CD4-positive, alpha-beta memory T cell (primary cell): ENCODE measurements at regions not wholly inside any gene's neighbourhood (a gene's known extent, or its start where the extent isn't known, plus 50 kb on each side); places are given as distances from the start of the nearest gene placed in this dataset.

Experiments used
- CTCF ChIA-PET: fragments of 350-600 bp; sonication (Branson Sonifier 250); formaldehyde crosslinking; loops from one replicate; lab custom pipeline; 2021; ENCODE audit warnings: inconsistent platforms; ENCODE audit not compliant: partially characterized antibody; lab: Charles Lee
- POLR2A ChIA-PET: fragments of 350-600 bp; sonication (Branson Sonifier 250); formaldehyde crosslinking; loops from one replicate; lab custom pipeline; 2021; ENCODE audit not compliant: partially characterized antibody; lab: Charles Lee
- DNase-seq, 5 donors: peaks; one replicate each; pipeline versions ENCODE4 v3.0.0 to v3.0.0-alpha.2; 2020 to 2022; ENCODE audit warnings: mixed read lengths in 1 of 5
- H3K27ac ChIP-seq: one replicate; pipeline ENCODE4 v1.7.0; 2013; ENCODE audit warnings: low read depth, low read length
- H3K27me3 ChIP-seq: 2 replicates; pipeline ENCODE4 v1.7.0; 2013; ENCODE audit warnings: mild to moderate bottlenecking, low read length, moderate library complexity; ENCODE audit not compliant: insufficient read depth
- H3K36me3 ChIP-seq: 2 replicates; pipeline ENCODE4 v1.7.0; 2013; ENCODE audit warnings: mild to moderate bottlenecking, low read length, moderate library complexity; ENCODE audit not compliant: insufficient read depth
- H3K4me1 ChIP-seq: 2 replicates; pipeline ENCODE4 v1.7.0; 2013; ENCODE audit warnings: mild to moderate bottlenecking, low read length, moderate library complexity; ENCODE audit not compliant: insufficient read depth
- H3K4me3 ChIP-seq, 2 donors: one replicate each; pipeline ENCODE4 v1.7.0; 2013; ENCODE audit warnings: low read length in 2 of 2, mild to moderate bottlenecking in 1 of 2
- H3K9me3 ChIP-seq, 2 donors: one replicate each; pipeline ENCODE4 v1.7.0; 2013; ENCODE audit warnings: low read length in 2 of 2, control low read depth in 1 of 2; ENCODE audit not compliant: control insufficient read depth in 1 of 2
- H3K27ac Mint-ChIP-seq, 7 donors: one replicate each; pipeline ENCODE4 v1.8.0; 2020 to 2021; ENCODE audit warnings: mixed read lengths in 7 of 7, mild to moderate bottlenecking in 6 of 7, inconsistent platforms in 3 of 7, moderate library complexity in 3 of 7
- H3K27me3 Mint-ChIP-seq, 2 donors: one replicate each; pipeline ENCODE4 v1.8.0; 2020 to 2021; ENCODE audit warnings: mixed read lengths in 2 of 2
- H3K36me3 Mint-ChIP-seq, 2 donors: one replicate each; pipeline ENCODE4 v1.8.0; 2020 to 2021; ENCODE audit warnings: mixed read lengths in 2 of 2, inconsistent platforms in 1 of 2, mild to moderate bottlenecking in 1 of 2
- H3K4me1 Mint-ChIP-seq, 4 donors: one replicate each; pipeline ENCODE4 v1.8.0; 2020 to 2021; ENCODE audit warnings: mixed read lengths in 4 of 4, mild to moderate bottlenecking in 1 of 4
- H3K4me3 Mint-ChIP-seq, 8 donors: one replicate each; pipeline ENCODE4 v1.8.0; 2020 to 2021; ENCODE audit warnings: mixed read lengths in 8 of 8, mild to moderate bottlenecking in 7 of 8, moderate library complexity in 6 of 8, inconsistent platforms in 3 of 8
- H3K9me3 Mint-ChIP-seq, 8 donors: one replicate each; pipeline ENCODE4 v1.8.0; 2020 to 2021; ENCODE audit warnings: mixed read lengths in 8 of 8, mild to moderate bottlenecking in 5 of 8, inconsistent platforms in 3 of 8, moderate library complexity in 1 of 8
- intact Hi-C: fragments of 100-400 bp; cut with micrococcal nuclease; formaldehyde crosslinking; loops from one replicate; pipeline ENCODE4 v1.15.1; 2023

GRCh38 chr5:44546286-44546685, 157.1 kb upstream of the FGF10 start:
- ChIA-PET CTCF (no interaction called here), POLR2A (no interaction called here)
- no peak overlapping the region for H3K27ac Mint-ChIP-seq
- no peak for DNase-seq
- no peak overlapping the region for H3K4me3 ChIP-seq
- H3K4me3 Mint-ChIP-seq, result no peak overlapping the region
- H3K27me3 Mint-ChIP-seq, result no peaks in the 10 kb centered on the region
- H3K9me3 ChIP-seq, result no peaks in the 10 kb centered on the region
- no peaks in the 10 kb centered on the region for H3K36me3 Mint-ChIP-seq
- no peak overlapping the region for H3K27ac ChIP-seq
- H3K36me3 ChIP-seq, result no peaks in the 10 kb centered on the region
- H3K4me1 Mint-ChIP-seq, result no peaks in the 10 kb centered on the region
- no peaks in the 10 kb centered on the region for H3K4me1 ChIP-seq
- intact Hi-C loops, result no loop called here
- H3K9me3 Mint-ChIP-seq, result peaks cover 0 to 3% (median 0%) of the 10 kb centered on the region in 8 donors
- no peaks in the 10 kb centered on the region for H3K27me3 ChIP-seq

GRCh38 chr5:44543511-44543910, 154.3 kb upstream of the FGF10 start:
- H3K27me3 Mint-ChIP-seq, result no peaks in the 10 kb centered on the region
- Histone ChIP-seq H3K36me3 (no peaks in the 10 kb centered on the region), H3K4me3 (no peak overlapping the region), H3K4me1 (no peaks in the 10 kb centered on the region), H3K27me3 (no peaks in the 10 kb centered on the region), H3K27ac (no peak overlapping the region), H3K9me3 (no peaks in the 10 kb centered on the region)
- H3K27ac Mint-ChIP-seq, result no peak overlapping the region
- H3K4me1 Mint-ChIP-seq, result no peaks in the 10 kb centered on the region
- H3K4me3 Mint-ChIP-seq, result no peak overlapping the region
- POLR2A ChIA-PET, result no interaction called here
- H3K9me3 Mint-ChIP-seq, result peaks cover 0 to 5% (median 1%) of the 10 kb centered on the region in 8 donors
- CTCF ChIA-PET, result no interaction called here
- no peaks in the 10 kb centered on the region for H3K36me3 Mint-ChIP-seq
- intact Hi-C loops, result no loop called here
- DNase-seq, result no peak

- H3K27me3 ChIP-seq, result no peaks in the 10 kb centered on the region
- H3K9me3 ChIP-seq, result no peaks in the 10 kb centered on the region
- CTCF ChIA-PET, result no interaction called here
- no peaks in the 10 kb centered on the region for H3K36me3 ChIP-seq
- Mint-ChIP-seq H3K4me3 (no peak overlapping the region), H3K36me3 (no peaks in the 10 kb centered on the region), H3K27me3 (no peaks in the 10 kb centered on the region), H3K4me1 (no peaks in the 10 kb centered on the region), H3K27ac (no peak overlapping the region), H3K9me3 (peaks cover 0 to 5% (median 2%) of the 10 kb centered on the region in 8 donors)
- H3K4me1 ChIP-seq, result no peaks in the 10 kb centered on the region
- no peak for DNase-seq
- H3K27ac ChIP-seq, result no peak overlapping the region
- intact Hi-C loops, result no loop called here
- H3K4me3 ChIP-seq, result no peak overlapping the region
- POLR2A ChIA-PET, result no interaction called here
Measured at GRCh38 chr5:44542470-44542869, 153.2 kb upstream of the FGF10 start.

- no peaks in the 10 kb centered on the region for H3K36me3 ChIP-seq
- no peak overlapping the region for H3K4me3 ChIP-seq
- no peaks in the 10 kb centered on the region for H3K27me3 ChIP-seq
- no peaks in the 10 kb centered on the region for H3K4me1 ChIP-seq
- Mint-ChIP-seq H3K9me3 (peaks cover 0 to 5% (median 2%) of the 10 kb centered on the region in 8 donors), H3K4me1 (no peaks in the 10 kb centered on the region), H3K27me3 (no peaks in the 10 kb centered on the region), H3K27ac (no peak overlapping the region), H3K4me3 (peak overlapping the region in 1 of 8 donors; percentile 48), H3K36me3 (no peaks in the 10 kb centered on the region)
- H3K27ac ChIP-seq, result no peak overlapping the region
- ChIA-PET POLR2A (no interaction called here), CTCF (no interaction called here)
- H3K9me3 ChIP-seq, result no peaks in the 10 kb centered on the region
- intact Hi-C loops, result no loop called here
- no peak for DNase-seq
Measured at GRCh38 chr5:44539602-44539919, 150.3 kb upstream of the FGF10 start.

GRCh38 chr5:44538797-44539601, 149.8 kb upstream of the FGF10 start:
- Histone ChIP-seq H3K4me1 (no peaks in the 10 kb centered on the region), H3K27ac (no peak overlapping the region), H3K4me3 (no peak overlapping the region), H3K36me3 (no peaks in the 10 kb centered on the region), H3K27me3 (no peaks in the 10 kb centered on the region), H3K9me3 (no peaks in the 10 kb centered on the region)
- intact Hi-C loops, result no loop called here
- no peak for DNase-seq
- POLR2A ChIA-PET, result no interaction called here
- Mint-ChIP-seq H3K4me1 (no peaks in the 10 kb centered on the region), H3K36me3 (no peaks in the 10 kb centered on the region), H3K27me3 (no peaks in the 10 kb centered on the region), H3K9me3 (peaks cover 0 to 5% (median 2%) of the 10 kb centered on the region in 8 donors), H3K4me3 (no peak overlapping the region), H3K27ac (no peak overlapping the region)
- CTCF ChIA-PET, result no interaction called here

- no peaks in the 10 kb centered on the region for H3K36me3 Mint-ChIP-seq
- H3K36me3 ChIP-seq, result no peaks in the 10 kb centered on the region
- CTCF ChIA-PET, result no interaction called here
- no peak overlapping the region for H3K27ac Mint-ChIP-seq
- no peaks in the 10 kb centered on the region for H3K4me1 ChIP-seq
- no peaks in the 10 kb centered on the region for H3K27me3 ChIP-seq
- peaks cover 0 to 8% (median 5%) of the 10 kb centered on the region in 8 donors for H3K9me3 Mint-ChIP-seq
- intact Hi-C loops, result loop anchor here (2.0 kb wide), 1 partner anchor 238 kb away; no protein-coding TSS in a partner anchor
- no peak overlapping the region for H3K4me3 ChIP-seq
- no peaks in the 10 kb centered on the region for H3K4me1 Mint-ChIP-seq
- no peak for DNase-seq
- H3K27ac ChIP-seq, result no peak overlapping the region
- no peaks in the 10 kb centered on the region for H3K9me3 ChIP-seq
- POLR2A ChIA-PET, result no interaction called here
- no peak overlapping the region for H3K4me3 Mint-ChIP-seq
- H3K27me3 Mint-ChIP-seq, result no peaks in the 10 kb centered on the region
Measured at GRCh38 chr5:44536650-44537260, 147.5 kb upstream of the FGF10 start.

GRCh38 chr5:44535621-44536020, 146.4 kb upstream of the FGF10 start:
- H3K4me3 Mint-ChIP-seq, result no peak overlapping the region
- no peaks in the 10 kb centered on the region for H3K36me3 Mint-ChIP-seq
- no peaks in the 10 kb centered on the region for H3K27me3 Mint-ChIP-seq
- H3K4me1 Mint-ChIP-seq, result no peaks in the 10 kb centered on the region
- Histone ChIP-seq H3K9me3 (no peaks in the 10 kb centered on the region), H3K4me1 (no peaks in the 10 kb centered on the region), H3K4me3 (no peak overlapping the region), H3K27me3 (no peaks in the 10 kb centered on the region), H3K36me3 (no peaks in the 10 kb centered on the region), H3K27ac (no peak overlapping the region)
- H3K9me3 Mint-ChIP-seq, result peaks cover 0 to 11% (median 5%) of the 10 kb centered on the region in 8 donors
- ChIA-PET CTCF (no interaction called here), POLR2A (no interaction called here)
- H3K27ac Mint-ChIP-seq, result no peak overlapping the region
- intact Hi-C loops, result loop anchor here (2.0 kb wide), 1 partner anchor 239 kb away; no protein-coding TSS in a partner anchor
- no peak for DNase-seq
